HG03196 (cell line): ENCODE measurements at regions not wholly inside any gene's neighbourhood (a gene's known extent, or its start where the extent isn't known, plus 50 kb on each side); places are given as distances from the start of the nearest gene placed in this dataset.
"Not testable (repeated sequence)": the region's sequence is repeated elsewhere in the genome, so short reads cannot be mapped to it uniquely, and the experiment has no call there.

Source experiments
- ATAC-seq: cut with Tn5 transposase; IDR thresholded peaks from one replicate; pipeline ENCODE4 v1.9.1; 2021; ENCODE audit not compliant: unreplicated experiment

DNA sequence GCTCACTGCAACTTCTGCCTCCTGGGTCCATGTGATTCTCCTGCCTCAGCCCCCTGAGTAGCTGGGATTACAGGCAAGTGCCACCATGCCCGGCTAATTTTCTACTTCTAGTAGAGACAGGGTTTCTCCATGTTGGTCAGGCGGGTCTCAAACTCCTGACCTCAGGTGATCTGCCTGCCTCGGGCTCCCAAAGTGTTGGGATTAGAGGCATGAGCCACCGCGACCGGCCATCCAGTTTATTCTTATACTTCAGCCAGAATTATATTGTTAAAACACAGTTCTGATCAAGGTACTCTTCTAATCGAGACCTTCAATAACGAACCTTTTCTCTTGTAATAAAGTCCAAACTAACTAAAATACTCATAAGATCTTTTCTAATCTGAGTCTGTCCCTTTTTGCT, 119.6 kb upstream of the FAR2 start:
- ATAC-seq: not testable (repeated sequence)

DNA sequence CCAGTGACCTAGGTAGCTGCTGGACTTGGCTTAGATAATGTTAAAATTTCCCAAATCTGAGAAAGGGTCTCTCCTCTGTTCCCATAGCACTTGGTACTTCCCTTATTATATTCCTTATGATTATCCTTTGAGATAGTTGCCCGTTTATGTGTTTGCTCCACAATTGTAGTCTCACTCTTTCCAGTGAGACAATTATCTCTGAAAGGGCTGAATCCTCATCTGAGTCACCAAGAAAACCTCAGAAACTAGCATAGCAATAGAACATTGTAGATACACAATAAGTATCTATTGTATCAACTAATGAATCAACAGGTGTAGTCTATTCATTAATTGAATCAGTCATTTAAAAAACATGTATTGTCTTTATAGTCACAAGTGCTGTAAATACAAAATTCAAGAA, 119.1 kb upstream of the FAR2 start:
- ATAC-seq: no peak

DNA sequence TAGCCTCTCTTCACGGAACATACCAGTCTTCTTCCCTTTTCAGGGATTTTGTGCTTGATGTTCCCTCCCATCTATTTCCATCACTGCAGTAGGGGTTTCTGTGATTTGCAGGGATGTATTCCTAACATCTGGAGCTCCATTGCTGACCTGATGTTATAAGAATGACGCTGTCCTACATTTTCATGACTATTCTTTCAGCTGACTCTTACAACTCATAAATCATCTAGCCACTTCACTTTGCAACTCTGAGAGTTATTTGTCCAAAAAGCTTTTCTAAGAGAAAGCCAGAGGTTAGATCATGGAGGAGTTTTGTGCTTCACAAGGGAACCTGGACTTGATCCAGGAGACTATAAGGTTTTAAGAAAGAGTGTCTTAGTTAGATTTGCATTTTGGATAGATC, 116.6 kb upstream of the FAR2 start:
- ATAC-seq: no peak

DNA sequence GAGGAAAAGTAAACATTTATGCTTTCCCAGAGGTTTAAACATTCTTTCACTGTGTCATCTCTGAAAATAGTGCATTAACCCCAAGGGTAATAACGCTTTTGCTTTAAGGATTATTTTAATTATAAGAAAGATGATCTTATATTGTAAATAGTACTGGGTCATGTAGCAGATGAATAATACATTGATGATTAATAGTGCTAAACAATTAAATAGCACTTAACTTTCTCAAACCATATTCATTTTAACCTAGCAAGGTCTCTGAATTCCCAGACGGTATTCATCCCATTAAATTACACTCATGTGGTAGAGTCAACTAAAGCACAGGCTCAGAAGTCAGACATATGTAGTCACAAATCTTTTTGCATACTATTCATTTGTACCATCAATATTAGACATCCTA, 115.6 kb upstream of the FAR2 start:
- ATAC-seq: no peak

DNA sequence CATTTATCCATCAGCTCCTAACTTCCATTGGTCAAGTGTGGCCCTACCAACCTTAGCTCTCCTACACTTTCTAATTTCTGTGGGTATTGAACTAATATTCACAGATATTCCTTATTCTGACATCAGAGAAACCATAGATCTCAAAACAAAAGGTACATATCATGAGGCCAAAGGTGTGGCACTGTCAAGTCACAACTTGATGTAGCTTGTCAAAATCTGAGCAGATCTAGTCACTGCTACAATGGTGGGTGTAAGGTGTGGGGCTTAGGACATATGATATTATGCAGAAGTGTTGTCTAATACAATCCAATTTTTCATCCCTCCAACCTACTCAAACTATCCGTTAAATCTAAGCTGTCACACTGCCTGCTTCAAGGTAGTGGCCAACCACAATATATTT, 114.0 kb upstream of the FAR2 start:
- ATAC-seq: no peak

DNA sequence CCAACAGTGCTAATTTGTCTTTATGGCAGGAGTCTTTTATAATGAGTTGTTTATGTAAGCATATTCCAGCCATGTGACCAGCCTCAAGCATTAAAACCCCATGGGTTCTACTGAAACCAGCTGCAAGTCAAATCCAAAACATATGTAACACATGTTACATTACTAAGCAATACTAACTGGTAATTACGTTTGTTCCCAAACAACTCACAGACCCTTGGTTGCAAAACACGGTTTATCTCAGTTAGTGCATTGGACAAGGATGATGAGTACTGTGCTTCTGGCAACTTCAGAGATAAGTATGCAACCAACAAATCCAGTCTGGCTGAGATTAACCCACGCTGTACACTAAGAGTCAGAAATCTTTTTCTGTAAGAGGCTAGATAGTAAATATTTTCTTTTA, 110.1 kb upstream of the FAR2 start:
- no peak for ATAC-seq

DNA sequence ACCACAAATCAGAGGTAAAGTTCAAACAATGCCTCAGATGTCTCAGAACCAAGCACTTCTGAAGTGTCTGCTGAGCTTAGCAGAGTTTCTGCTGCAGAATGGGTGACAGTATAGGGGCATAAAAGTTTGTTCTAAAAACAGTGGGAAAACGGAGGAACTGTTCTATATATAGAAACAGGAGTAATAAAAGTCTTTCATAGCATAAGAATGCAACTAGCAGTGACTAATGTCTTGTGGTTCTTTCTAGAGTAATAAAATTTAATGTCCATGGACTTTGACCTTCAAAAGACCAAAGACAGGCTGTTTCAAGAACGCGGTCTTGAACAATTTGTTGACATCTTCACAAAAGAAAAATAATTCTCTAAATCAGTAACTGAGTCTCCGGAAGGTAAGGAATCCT, 107.5 kb upstream of the FAR2 start:
- no peak for ATAC-seq

DNA sequence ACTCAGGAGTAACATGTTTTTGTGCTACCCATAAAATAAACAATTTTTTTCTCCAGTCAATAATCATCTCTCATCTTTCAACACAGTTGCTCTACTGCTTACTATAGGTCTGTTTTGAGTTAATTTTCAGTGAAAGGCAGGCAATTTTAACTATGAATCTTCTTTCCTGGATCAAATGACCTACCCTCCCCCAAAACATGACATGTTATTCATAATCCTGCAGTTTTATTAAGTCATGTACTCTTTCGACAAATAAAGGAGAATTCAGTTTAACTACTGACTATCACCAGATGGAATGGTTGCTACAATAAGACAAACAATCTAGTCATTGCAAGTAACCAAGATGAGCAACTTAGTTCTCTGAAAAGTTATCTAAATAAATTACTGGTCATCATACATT, 106.0 kb upstream of the FAR2 start:
- ATAC-seq: no peak

DNA sequence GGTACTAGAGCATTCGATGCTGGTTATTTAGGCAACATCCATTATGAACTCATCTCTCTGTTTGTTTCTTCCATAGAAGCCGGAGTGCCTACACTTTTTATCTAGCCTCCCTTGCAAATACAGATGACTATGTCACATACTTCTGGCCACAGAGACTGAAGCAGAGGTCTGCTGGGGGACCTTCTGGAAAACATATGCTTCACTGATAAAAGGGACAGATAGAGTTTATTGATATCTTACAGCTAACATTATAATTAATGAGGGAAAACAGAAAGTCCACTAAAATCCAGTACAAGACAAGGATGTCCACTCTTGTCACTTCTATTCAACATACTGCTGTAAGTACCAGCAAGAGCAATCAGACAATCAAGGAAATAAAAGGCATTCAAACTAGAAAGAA, 104.3 kb upstream of the FAR2 start:
- ATAC-seq: no peak

DNA sequence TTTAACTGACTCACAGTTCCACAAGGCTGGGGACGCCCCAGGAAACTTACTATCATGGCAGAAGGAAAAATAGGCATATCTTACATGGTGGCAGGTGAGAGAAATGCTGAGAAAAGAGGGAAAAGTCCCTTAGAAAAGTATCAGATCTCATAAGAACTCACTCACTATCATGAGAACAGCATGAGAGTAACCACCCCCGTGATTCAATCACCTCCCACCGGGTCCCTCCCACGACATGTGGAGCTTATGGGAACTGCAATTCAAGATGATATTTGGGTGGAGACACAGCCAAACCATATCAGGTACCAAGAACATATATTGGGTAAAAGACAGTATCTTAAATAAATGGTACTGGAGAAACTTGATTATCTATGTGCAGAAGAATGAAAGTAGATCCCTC, 100.3 kb upstream of the FAR2 start:
- ATAC-seq: no peak

DNA sequence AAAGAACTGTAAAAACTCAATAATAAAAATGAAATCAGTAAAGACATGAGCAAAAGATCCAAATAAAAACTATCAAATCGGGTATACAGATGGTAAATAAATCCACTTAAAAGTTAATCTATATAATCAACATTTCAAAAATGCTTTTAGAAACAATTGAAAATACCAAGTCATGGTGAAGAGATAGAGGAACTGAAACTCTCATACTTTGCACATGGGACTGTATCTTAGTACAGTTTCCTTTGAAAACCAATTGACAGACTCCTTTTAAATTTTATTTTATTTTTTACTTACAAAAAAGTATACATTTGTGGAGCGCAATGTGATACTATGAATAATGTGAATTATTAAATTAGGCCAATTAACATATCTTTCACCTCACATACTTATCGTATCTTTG, 98.6 kb upstream of the FAR2 start:
- peak; percentile 86 for ATAC-seq

DNA sequence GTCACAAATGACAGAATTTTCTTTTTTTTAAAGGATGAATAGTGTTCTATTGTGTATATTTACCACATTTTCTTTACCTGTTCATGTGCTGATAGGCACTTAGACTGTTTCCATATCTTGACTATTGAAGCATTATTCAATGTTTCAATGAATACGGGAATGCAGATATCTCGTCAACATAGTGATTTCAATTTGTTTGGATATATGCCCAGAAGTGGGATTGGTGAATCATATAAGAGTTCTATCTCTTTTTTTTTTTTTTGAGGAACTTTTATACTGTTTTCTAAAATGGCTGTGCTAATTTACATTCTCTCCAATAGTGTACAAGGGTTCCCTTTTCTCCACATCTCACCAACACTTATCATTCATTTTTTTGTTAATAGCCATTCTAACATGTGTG, 97.9 kb upstream of the FAR2 start:
- no peak for ATAC-seq

DNA sequence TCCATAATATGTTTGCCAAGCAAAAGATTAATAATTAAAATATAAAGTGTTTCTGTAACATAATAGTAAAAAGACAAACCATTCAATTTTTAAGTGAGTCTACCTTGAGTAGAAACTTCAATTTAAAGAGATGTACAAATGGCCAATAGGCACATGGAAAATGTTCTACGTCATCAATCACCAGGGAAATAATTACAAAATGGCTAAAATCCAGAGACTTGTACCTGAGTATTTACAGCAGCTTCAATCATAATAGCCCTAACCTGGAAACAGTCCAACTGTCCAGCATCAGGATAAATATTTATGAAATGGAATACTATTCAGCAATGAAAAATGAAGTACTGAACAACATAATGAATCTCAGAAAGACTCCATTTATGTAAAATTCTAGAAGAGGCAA, 95.5 kb upstream of the FAR2 start:
- ATAC-seq: no peak

DNA sequence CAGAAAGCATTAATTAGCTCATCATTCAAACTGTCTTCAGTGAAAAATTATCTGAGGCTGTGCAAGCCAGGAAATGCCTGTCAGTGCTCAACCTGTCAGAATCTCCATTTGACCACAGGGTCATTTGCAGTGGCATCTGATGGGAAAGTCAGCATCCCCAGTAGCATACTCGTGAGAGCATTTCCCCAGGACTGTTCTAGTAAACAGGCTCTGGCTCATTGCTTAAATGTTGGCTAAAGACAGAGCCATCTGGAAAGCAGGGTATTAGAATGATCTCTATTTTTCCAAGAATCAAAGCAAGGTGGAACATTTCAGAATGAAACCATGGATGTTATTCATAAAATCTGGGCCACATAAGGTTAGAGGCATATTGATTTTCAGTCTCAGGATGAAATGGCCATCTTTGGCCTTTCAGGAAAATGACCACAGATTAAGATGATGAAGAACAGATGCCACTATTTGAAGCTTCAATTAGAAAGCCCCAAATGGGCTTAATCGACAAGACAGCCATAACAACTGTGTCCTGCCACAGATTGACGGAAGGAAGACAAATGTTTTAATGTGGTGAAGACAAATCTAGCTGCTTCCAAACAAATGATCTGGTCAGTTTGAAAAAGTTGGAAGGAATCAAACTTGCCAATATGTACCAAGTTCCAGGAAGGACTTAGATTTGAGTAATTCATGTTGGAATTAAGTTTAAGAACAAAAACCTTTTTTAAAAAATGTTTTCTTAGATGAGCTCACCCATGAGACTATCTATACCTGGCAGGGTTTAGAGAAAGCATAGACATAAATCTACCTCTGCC, 94.0 kb upstream of the FAR2 start:
- no peak for ATAC-seq

DNA sequence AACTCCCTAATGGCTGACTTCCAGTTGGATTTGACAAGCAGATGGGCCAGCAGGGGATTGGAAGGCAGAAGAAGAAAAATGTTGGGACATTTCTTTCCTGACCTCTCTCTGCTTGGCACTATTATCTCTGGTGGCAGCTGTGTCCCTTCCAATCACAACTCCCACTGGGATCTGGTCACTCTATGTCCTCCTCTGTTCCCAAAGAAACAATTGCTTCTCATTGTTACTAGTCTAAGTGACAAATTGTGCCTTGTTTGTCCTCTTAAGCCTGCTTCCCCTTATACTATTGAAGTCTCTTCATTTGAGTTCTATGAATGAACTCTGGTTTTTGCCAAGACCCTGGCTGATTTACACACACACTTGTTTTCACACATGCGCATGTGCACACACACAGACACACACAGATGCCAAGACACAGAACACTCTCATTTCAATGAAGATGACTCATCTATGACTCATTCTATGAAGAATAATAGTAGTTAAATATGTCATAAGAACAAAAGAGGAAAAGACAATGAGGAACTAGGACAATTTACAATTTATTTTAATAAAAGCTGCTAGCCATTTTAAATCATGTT, 83.0 kb upstream of the FAR2 start:
- ATAC-seq: no peak

DNA sequence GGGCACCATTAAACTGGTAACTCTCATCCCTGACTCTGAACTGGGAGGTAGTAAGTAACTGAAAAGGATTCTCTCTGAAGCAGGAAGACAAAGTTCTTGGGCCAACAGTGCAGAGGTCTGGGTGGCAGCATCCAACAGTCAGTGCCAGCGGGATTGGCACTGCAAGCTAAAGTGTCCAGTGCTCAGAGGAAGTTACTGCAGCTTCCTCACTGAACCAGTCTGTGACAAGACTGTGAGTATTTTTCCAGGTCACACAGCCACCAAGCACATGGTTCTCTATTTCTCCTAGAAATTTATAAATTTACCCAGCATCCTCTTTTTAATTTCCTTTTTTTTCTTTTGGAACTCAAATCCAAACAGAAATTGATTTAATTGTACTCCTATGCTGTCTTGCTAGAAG, 81.6 kb upstream of the FAR2 start:
- ATAC-seq: no peak

DNA sequence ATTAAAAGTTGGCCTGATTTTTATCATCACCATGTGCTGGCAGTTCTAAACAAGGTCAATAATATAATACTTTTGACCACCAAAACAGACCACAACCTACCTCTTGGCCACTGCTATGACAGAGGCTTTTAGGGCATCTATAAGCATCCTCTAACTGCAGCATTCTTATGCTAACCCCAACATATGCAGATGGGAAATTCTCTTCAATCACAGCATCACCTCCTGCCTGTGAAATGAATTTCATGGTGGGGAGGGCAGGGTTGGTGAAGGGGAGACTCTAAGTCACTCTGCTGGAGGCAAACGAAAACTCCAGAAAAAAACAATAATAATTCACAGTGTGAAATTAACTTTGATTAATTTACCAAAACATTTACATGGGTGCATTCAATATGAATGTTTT, 78.8 kb upstream of the FAR2 start:
- no peak for ATAC-seq

DNA sequence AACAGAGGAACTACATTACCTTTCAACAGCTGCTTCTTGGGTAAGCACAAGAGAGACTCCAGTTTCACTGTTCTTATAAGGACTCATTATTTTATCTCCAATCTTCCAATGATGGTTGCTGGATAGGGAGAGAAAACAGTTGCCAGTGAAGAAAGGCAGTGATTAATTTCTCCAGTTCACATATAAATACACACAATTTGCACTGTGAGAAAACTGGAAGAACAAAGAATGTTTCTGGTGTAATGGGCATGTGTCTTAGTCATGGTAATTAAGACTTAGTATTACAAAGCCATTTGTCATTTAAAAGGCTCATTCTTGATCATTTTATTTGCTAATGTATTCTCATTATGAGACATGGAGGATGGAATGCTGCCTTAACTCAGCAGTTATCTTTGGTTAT, 78.0 kb upstream of the FAR2 start:
- no peak for ATAC-seq

DNA sequence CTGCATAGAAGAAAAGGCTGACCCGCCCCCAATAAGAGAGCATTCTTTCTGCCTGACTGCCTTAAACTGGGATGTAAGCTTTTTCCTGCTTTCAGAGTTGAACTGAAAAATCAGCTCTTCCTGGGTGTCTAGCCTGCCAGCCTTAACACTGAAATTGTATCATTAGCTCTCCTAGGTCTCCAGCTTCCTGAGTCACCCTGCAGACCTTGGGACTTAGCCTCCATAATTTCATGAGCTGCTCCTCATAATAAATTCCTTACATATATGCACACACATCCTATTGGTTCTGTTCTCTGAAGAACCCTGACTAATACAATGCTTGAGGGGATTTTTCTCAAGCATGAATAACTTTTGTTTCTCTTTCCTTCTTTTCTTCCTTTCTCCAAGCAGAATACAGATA, 76.4 kb upstream of the FAR2 start:
- no peak for ATAC-seq

DNA sequence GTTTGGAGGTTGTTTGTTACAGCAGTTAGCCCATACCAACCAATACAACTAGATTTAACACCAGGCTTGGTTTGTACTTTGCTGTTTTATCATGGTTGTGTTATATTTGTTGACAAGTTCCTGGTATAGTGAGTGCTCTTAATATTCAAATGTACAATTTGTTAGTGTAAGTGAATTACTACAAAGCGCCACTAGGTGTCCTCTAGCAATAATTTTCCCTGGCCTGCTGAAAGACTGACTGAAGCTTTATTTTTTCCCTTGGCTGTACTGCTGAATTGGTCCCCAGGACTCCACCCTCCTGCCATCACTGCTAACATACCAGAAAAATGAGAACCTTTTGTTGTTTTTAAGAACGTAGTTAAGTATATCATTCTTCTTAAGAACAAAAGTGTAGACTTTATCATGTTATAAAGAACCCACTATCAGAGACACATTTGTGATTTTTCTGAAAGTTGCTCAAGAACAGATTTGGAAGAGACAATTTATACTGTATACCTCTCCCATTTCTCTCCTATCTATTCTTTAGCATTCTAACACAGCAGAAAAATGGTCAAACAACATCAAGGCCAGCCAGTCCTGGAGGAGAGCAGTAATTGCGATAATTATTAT, 75.3 kb upstream of the FAR2 start:
- peak; percentile 47 for ATAC-seq

DNA sequence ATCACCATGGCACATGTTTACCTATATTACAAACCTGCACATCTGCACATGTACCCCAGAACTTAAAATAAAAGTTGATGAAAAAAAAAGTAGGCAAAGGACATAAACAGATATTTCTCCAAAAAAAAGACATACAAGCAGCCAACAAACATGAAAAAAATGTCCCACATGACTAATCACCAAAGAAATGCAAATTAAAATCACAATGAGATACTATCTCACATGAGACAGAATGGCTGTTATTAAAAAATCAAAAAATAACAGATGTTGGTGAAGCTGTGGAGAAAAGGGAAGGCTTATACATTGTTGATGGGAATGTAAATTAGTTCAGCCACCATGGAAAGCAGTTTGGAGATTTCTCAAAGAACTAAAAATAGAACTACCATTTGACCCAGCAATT, 68.0 kb upstream of the FAR2 start:
- no peak for ATAC-seq

DNA sequence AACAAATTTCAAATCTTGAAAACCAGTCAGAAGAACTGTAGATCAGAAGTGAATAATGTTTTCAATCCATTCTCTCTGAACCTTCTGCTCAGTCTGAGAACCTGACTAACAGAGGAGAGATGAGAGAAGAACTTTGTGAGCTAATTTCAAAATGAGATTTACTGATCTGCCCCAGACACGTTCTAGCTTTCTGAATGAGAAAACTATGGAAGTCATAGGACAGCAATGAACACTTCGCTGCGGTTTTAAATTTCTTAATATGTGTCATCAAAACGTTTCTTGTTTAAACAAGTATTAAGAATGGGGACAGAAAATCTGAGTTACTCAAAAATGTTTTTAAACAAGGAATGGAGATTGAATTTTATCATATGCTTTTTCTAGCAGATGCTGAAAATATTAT, 66.6 kb upstream of the FAR2 start:
- no peak for ATAC-seq
